Activated T-cell treated with anti-CD3 and anti-CD28 coated beads, Interleukin-2, amount 50 U/mL, for 24 hours (primary cell): ENCODE measurements at regions not wholly inside any gene's neighbourhood (a gene's known extent, or its start where the extent isn't known, plus 50 kb on each side); places are given as distances from the start of the nearest gene placed in this dataset.
"Not testable (repeated sequence)": the region's sequence is repeated elsewhere in the genome, so short reads cannot be mapped to it uniquely, and the experiment has no call there.

Experiments used
- DNase-seq: peaks from one replicate; pipeline ENCODE4 v3.0.0-alpha.2; 2020
- H3K27ac Mint-ChIP-seq: 2 replicates; pipeline ENCODE4 v1.8.0; 2020; ENCODE audit warnings: mild to moderate bottlenecking, mixed read lengths
- H3K27me3 Mint-ChIP-seq: 2 replicates; pipeline ENCODE4 v1.8.0; 2020; ENCODE audit warnings: mixed read lengths
- H3K36me3 Mint-ChIP-seq: 2 replicates; pipeline ENCODE4 v1.8.0; 2020; ENCODE audit warnings: low read depth, mixed read lengths
- H3K4me1 Mint-ChIP-seq: 2 replicates; pipeline ENCODE4 v1.8.0; 2020; ENCODE audit warnings: low read depth, mixed read lengths
- H3K4me3 Mint-ChIP-seq: 2 replicates; pipeline ENCODE4 v1.8.0; 2020; ENCODE audit warnings: mild to moderate bottlenecking, moderate library complexity, mixed read lengths
- H3K9me3 Mint-ChIP-seq: 2 replicates; pipeline ENCODE4 v1.8.0; 2020; ENCODE audit warnings: mixed read lengths

- Mint-ChIP-seq H3K27ac (no peak overlapping the region), H3K9me3 (no peaks in the 10 kb centered on the region), H3K4me1 (no peaks in the 10 kb centered on the region), H3K36me3 (no peaks in the 10 kb centered on the region), H3K4me3 (no peak overlapping the region), H3K27me3 (peaks cover 30% of the 10 kb centered on the region)
- DNase-seq, result no peak
These were observed 83.6 kb upstream of the EXOC2 start for GRCh38 chr6:776528-776931.

- H3K4me3 Mint-ChIP-seq, result no peak overlapping the region
- H3K27me3 Mint-ChIP-seq, result peaks cover 27% of the 10 kb centered on the region
These were observed 82.9 kb upstream of the EXOC2 start for GRCh38 chr6:775863-776262.

GRCh38 chr6:771683-772082 is 78.7 kb upstream of the EXOC2 start:
- H3K4me1 Mint-ChIP-seq, H3K4me3 Mint-ChIP-seq, H3K36me3 Mint-ChIP-seq, H3K9me3 Mint-ChIP-seq, H3K27ac Mint-ChIP-seq, DNase-seq: not testable (repeated sequence)
- H3K27me3 Mint-ChIP-seq, result peaks cover 28% of the 10 kb centered on the region

More at GRCh38 chr6:775863-776262, 82.9 kb upstream of the EXOC2 start:
- Mint-ChIP-seq H3K9me3 (no peaks in the 10 kb centered on the region), H3K4me1 (no peaks in the 10 kb centered on the region), H3K27ac (no peak overlapping the region), H3K36me3 (no peaks in the 10 kb centered on the region)
- no peak for DNase-seq

GRCh38 chr6:767755-768512 is 75.0 kb upstream of the EXOC2 start:
- H3K4me1 Mint-ChIP-seq, result peaks cover 1% of the 10 kb centered on the region
- no peak overlapping the region for H3K4me3 Mint-ChIP-seq
- DNase-seq, result no peak
- no peaks in the 10 kb centered on the region for H3K9me3 Mint-ChIP-seq
- no peak overlapping the region for H3K27ac Mint-ChIP-seq
- no peaks in the 10 kb centered on the region for H3K36me3 Mint-ChIP-seq
- H3K27me3 Mint-ChIP-seq, result peaks cover 32% of the 10 kb centered on the region

- H3K4me3 Mint-ChIP-seq, result no peak overlapping the region
- peaks cover 1% of the 10 kb centered on the region for H3K4me1 Mint-ChIP-seq
- no peaks in the 10 kb centered on the region for H3K9me3 Mint-ChIP-seq
- H3K27me3 Mint-ChIP-seq, result peaks cover 28% of the 10 kb centered on the region
- no peak for DNase-seq
- H3K36me3 Mint-ChIP-seq, result no peaks in the 10 kb centered on the region
- H3K27ac Mint-ChIP-seq, result no peak overlapping the region
These were observed 73.7 kb upstream of the EXOC2 start for GRCh38 chr6:766625-767024.

- H3K9me3 Mint-ChIP-seq, result no peaks in the 10 kb centered on the region
- H3K27ac Mint-ChIP-seq, result no peak overlapping the region
- no peak for DNase-seq
- no peak overlapping the region for H3K4me3 Mint-ChIP-seq
- H3K4me1 Mint-ChIP-seq, result peaks cover 1% of the 10 kb centered on the region
- H3K36me3 Mint-ChIP-seq, result no peaks in the 10 kb centered on the region
- H3K27me3 Mint-ChIP-seq, result peaks cover 22% of the 10 kb centered on the region
These were observed 69.1 kb upstream of the EXOC2 start for GRCh38 chr6:761997-762396.

- Mint-ChIP-seq H3K27ac (no peak overlapping the region), H3K4me1 (no peaks in the 10 kb centered on the region), H3K9me3 (no peaks in the 10 kb centered on the region)
These were observed 68.3 kb upstream of the EXOC2 start for GRCh38 chr6:760982-761955.

GRCh38 chr6:759729-760128 is 66.8 kb upstream of the EXOC2 start:
- H3K4me3 Mint-ChIP-seq, result no peak overlapping the region
- DNase-seq, result no peak
- H3K36me3 Mint-ChIP-seq, result no peaks in the 10 kb centered on the region
- H3K4me1 Mint-ChIP-seq, result no peaks in the 10 kb centered on the region
- H3K27me3 Mint-ChIP-seq, result peaks cover 12% of the 10 kb centered on the region
- no peak overlapping the region for H3K27ac Mint-ChIP-seq
- no peaks in the 10 kb centered on the region for H3K9me3 Mint-ChIP-seq

More at GRCh38 chr6:760982-761955, 68.3 kb upstream of the EXOC2 start:
- no peaks in the 10 kb centered on the region for H3K36me3 Mint-ChIP-seq
- H3K27me3 Mint-ChIP-seq, result peaks cover 19% of the 10 kb centered on the region
- no peak for DNase-seq
- no peak overlapping the region for H3K4me3 Mint-ChIP-seq

GRCh38 chr6:756224-756623 is 63.3 kb upstream of the EXOC2 start:
- no peaks in the 10 kb centered on the region for H3K27me3 Mint-ChIP-seq
- no peaks in the 10 kb centered on the region for H3K9me3 Mint-ChIP-seq
- H3K4me1 Mint-ChIP-seq, result no peaks in the 10 kb centered on the region
- no peak overlapping the region for H3K4me3 Mint-ChIP-seq
- no peak overlapping the region for H3K27ac Mint-ChIP-seq
- H3K36me3 Mint-ChIP-seq, result no peaks in the 10 kb centered on the region
- no peak for DNase-seq

GRCh38 chr6:754202-754601 is 61.3 kb upstream of the EXOC2 start:
- Mint-ChIP-seq H3K27ac (no peak overlapping the region), H3K27me3 (no peaks in the 10 kb centered on the region), H3K36me3 (no peaks in the 10 kb centered on the region), H3K4me3 (no peak overlapping the region), H3K4me1 (no peaks in the 10 kb centered on the region), H3K9me3 (no peaks in the 10 kb centered on the region)
- no peak for DNase-seq

GRCh38 chr6:753486-753885 is 60.5 kb upstream of the EXOC2 start:
- Mint-ChIP-seq H3K9me3 (no peaks in the 10 kb centered on the region), H3K36me3 (no peaks in the 10 kb centered on the region), H3K4me3 (no peak overlapping the region), H3K4me1 (no peaks in the 10 kb centered on the region), H3K27ac (no peak overlapping the region), H3K27me3 (no peaks in the 10 kb centered on the region)
- DNase-seq, result no peak

- H3K36me3 Mint-ChIP-seq, result no peaks in the 10 kb centered on the region
- no peaks in the 10 kb centered on the region for H3K27me3 Mint-ChIP-seq
- H3K4me3 Mint-ChIP-seq, result no peak overlapping the region
- DNase-seq, result no peak
- no peaks in the 10 kb centered on the region for H3K9me3 Mint-ChIP-seq
- H3K27ac Mint-ChIP-seq, result no peak overlapping the region
- no peaks in the 10 kb centered on the region for H3K4me1 Mint-ChIP-seq
These were observed 59.5 kb upstream of the EXOC2 start for GRCh38 chr6:752438-752837.

GRCh38 chr6:751765-752164 is 58.8 kb upstream of the EXOC2 start:
- no peak overlapping the region for H3K4me3 Mint-ChIP-seq
- no peaks in the 10 kb centered on the region for H3K4me1 Mint-ChIP-seq
- H3K27me3 Mint-ChIP-seq, result no peaks in the 10 kb centered on the region
- no peak for DNase-seq
- no peaks in the 10 kb centered on the region for H3K36me3 Mint-ChIP-seq
- no peak overlapping the region for H3K27ac Mint-ChIP-seq
- no peaks in the 10 kb centered on the region for H3K9me3 Mint-ChIP-seq

GRCh38 chr6:747921-748320 is 55.0 kb upstream of the EXOC2 start:
- no peaks in the 10 kb centered on the region for H3K36me3 Mint-ChIP-seq
- no peaks in the 10 kb centered on the region for H3K27me3 Mint-ChIP-seq
- H3K4me1 Mint-ChIP-seq, result no peaks in the 10 kb centered on the region
- H3K9me3 Mint-ChIP-seq, result no peaks in the 10 kb centered on the region
- DNase-seq, result no peak
- H3K27ac Mint-ChIP-seq, result no peak overlapping the region
- H3K4me3 Mint-ChIP-seq, result no peak overlapping the region

- DNase-seq, result no peak
- Mint-ChIP-seq H3K4me3 (no peak overlapping the region), H3K9me3 (no peaks in the 10 kb centered on the region), H3K27me3 (no peaks in the 10 kb centered on the region), H3K36me3 (no peaks in the 10 kb centered on the region), H3K27ac (no peak overlapping the region), H3K4me1 (peaks cover under 1% of the 10 kb centered on the region)
These were observed 54.1 kb upstream of the EXOC2 start for GRCh38 chr6:747028-747427.
